ENCODE measurements at regions not wholly inside any gene's neighbourhood (a gene's known extent, or its start where the extent isn't known, plus 50 kb on each side); places are given as distances from the start of the nearest gene placed in this dataset.

- Histone ChIP-seq H3K4me1 (peaks cover 0 to 27% (median 17%) of the 10 kb centered on the region in 4 donors), H3K9me3 (peaks cover 0 to 5% (median 0%) of the 10 kb centered on the region in 4 donors), H3K36me3 (no peaks in the 10 kb centered on the region), H3K27ac (replicated peaks in 1 of 4) (peak overlapping the region; percentile 4 to 40 (median 30)), H3K27me3 (no peaks in the 10 kb centered on the region), H3K4me3 (no peak overlapping the region)
- 31% methylated on average over 8 of the region's 8 CpGs for WGBS
- no peak for DNase-seq (ENCODE audit: extremely low spot score)
- TF ChIP-seq POLR2A (IDR thresholded peaks at IDR 0.05; ENCODE audit: low read depth) (no peak), POLR2AphosphoS5 (IDR thresholded peaks at IDR 0.05) (no peak), EP300 (IDR thresholded peaks at IDR 0.05) (no peak)
- TF ChIP-seq, protein P1, sequence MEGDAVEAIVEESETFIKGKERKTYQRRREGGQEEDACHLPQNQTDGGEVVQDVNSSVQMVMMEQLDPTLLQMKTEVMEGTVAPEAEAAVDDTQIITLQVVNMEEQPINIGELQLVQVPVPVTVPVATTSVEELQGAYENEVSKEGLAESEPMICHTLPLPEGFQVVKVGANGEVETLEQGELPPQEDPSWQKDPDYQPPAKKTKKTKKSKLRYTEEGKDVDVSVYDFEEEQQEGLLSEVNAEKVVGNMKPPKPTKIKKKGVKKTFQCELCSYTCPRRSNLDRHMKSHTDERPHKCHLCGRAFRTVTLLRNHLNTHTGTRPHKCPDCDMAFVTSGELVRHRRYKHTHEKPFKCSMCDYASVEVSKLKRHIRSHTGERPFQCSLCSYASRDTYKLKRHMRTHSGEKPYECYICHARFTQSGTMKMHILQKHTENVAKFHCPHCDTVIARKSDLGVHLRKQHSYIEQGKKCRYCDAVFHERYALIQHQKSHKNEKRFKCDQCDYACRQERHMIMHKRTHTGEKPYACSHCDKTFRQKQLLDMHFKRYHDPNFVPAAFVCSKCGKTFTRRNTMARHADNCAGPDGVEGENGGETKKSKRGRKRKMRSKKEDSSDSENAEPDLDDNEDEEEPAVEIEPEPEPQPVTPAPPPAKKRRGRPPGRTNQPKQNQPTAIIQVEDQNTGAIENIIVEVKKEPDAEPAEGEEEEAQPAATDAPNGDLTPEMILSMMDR (IDR thresholded peaks at IDR 0.05) = no peak
- intact Hi-C loops (cut with DNase I) = no loop called here
Observed at GRCh38 chr7:113715981-113716856, 202.6 kb downstream of the PPP1R3A start.

DNA sequence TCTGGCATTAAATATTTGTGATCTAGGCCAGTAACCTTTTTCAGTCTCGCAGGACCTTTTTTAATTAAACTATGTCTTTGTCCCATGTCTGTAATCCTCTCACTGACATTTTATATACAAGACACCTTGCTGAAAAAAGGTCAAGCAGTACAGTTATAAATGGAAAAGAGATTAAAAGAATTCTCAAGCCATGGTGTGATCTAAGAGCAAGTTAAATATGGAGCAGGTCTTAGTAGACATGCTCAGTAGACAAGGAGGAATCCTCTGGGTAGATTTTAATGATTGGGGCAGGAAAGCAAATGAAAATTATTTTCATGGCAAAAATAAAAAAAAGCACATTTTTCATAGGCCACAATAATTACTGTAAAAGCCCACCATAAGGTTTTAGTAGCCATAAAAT, 203.5 kb downstream of the PPP1R3A start:
- no peak overlapping the region for H3K4me3 ChIP-seq
- WGBS = 48% methylated on average over 1 of the region's 1 CpG
- H3K27me3 ChIP-seq = no peaks in the 10 kb centered on the region
- TF ChIP-seq POLR2A (IDR thresholded peaks at IDR 0.05; ENCODE audit: low read depth) (no peak), EP300 (IDR thresholded peaks at IDR 0.05) (no peak), POLR2AphosphoS5 (IDR thresholded peaks at IDR 0.05) (no peak)
- TF ChIP-seq, protein P1 (IDR thresholded peaks at IDR 0.05) = no peak
- H3K9me3 ChIP-seq = peaks cover 0 to 6% (median 0%) of the 10 kb centered on the region in 4 donors
- no peak overlapping the region for H3K27ac ChIP-seq (replicated peaks in 1 of 4)
- DNase-seq (ENCODE audit: extremely low spot score) = no peak
- intact Hi-C loops (cut with DNase I) = no loop called here
- peaks cover 0 to 27% (median 17%) of the 10 kb centered on the region in 4 donors for H3K4me1 ChIP-seq
- no peaks in the 10 kb centered on the region for H3K36me3 ChIP-seq

- no peak overlapping the region for H3K27ac ChIP-seq (replicated peaks in 1 of 4)
- no peaks in the 10 kb centered on the region for H3K27me3 ChIP-seq
- 38% methylated on average over 4 of the region's 4 CpGs for WGBS
- peaks cover 0 to 11% (median 3%) of the 10 kb centered on the region in 4 donors for H3K4me1 ChIP-seq
- peaks cover 0 to 6% (median 0%) of the 10 kb centered on the region in 4 donors for H3K9me3 ChIP-seq
- H3K4me3 ChIP-seq = no peak overlapping the region
- no peak for DNase-seq (ENCODE audit: extremely low spot score)
- no peak for TF ChIP-seq POLR2AphosphoS5 (IDR thresholded peaks at IDR 0.05)
- TF ChIP-seq, protein P1 (IDR thresholded peaks at IDR 0.05) = peak; percentile 72 to 96 (median 92)
- no peaks in the 10 kb centered on the region for H3K36me3 ChIP-seq
- intact Hi-C loops (cut with DNase I) = no loop called here
Observed at GRCh38 chr7:113710310-113711096, 208.3 kb downstream of the PPP1R3A start.

DNA sequence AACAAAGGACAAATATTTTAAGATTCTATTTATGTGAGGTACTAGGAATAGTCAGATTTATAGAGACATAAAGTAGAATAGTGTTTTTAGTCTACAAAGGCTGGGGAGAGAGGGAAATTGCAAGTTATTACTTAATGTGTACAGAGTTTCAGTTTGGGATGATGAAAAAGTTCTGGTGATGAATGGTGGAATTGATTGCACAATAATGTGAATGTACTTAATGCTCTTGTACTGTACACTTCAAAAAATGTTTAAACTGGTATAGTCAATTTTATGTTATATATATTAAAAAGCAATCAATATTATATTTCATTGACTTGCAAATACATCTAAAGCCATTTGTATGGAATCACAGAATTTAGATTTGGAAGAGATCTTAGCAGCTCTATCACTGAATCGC, 213.4 kb downstream of the PPP1R3A start:
- no peak overlapping the region for H3K4me3 ChIP-seq
- 82% methylated on average over 1 of the region's 1 CpG for WGBS
- intact Hi-C loops (cut with DNase I) = no loop called here
- peaks cover 0 to 9% (median 4%) of the 10 kb centered on the region in 4 donors for H3K4me1 ChIP-seq
- TF ChIP-seq, protein P1 (IDR thresholded peaks at IDR 0.05) = no peak
- TF ChIP-seq EP300 (IDR thresholded peaks at IDR 0.05) = no peak
- no peak for TF ChIP-seq POLR2A (IDR thresholded peaks at IDR 0.05; ENCODE audit: low read depth)
- no peak for TF ChIP-seq POLR2AphosphoS5 (IDR thresholded peaks at IDR 0.05)
- no peaks in the 10 kb centered on the region for H3K27me3 ChIP-seq
- no peak for DNase-seq (ENCODE audit: extremely low spot score)
- H3K36me3 ChIP-seq = no peaks in the 10 kb centered on the region
- H3K27ac ChIP-seq (replicated peaks in 1 of 4) = no peak overlapping the region
- no peaks in the 10 kb centered on the region for H3K9me3 ChIP-seq

All from esophagus muscularis mucosa (tissue), 4 donors.